ENCODE measurements at regions not wholly inside any gene's neighbourhood (a gene's known extent, or its start where the extent isn't known, plus 50 kb on each side); places are given as distances from the start of the nearest gene placed in this dataset.
A peak's percentile ranks its signal among the peaks of the same experiment; 100 is the strongest.
"Not testable (repeated sequence)": the region's sequence is repeated elsewhere in the genome, so short reads cannot be mapped to it uniquely, and the experiment has no call there.

- H3K4me3 ChIP-seq (ENCODE audit: low read length): no peak overlapping the region
- H3K36me3 ChIP-seq (ENCODE audit: insufficient read depth, low read length): no peaks in the 10 kb centered on the region
- H3K27me3 ChIP-seq (ENCODE audit: insufficient read depth, low read length, poor library complexity, severe bottlenecking): peaks cover 3% of the 10 kb centered on the region
- no peak overlapping the region for H3K4me3 Mint-ChIP-seq
- peaks cover 3 to 4% of the 10 kb centered on the region in 2 donors for H3K27me3 Mint-ChIP-seq
- H3K4me1 Mint-ChIP-seq: no peaks in the 10 kb centered on the region
- H3K36me3 Mint-ChIP-seq: peaks cover 0 to 2% (median 0%) of the 10 kb centered on the region in 3 donors
- no peaks in the 10 kb centered on the region for H3K4me1 ChIP-seq (ENCODE audit: insufficient read depth, low read length)
- CTCF ChIA-PET: no interaction called here
- POLR2A ChIA-PET: interaction anchor here (0.7 kb wide), 1 partner anchor 241 kb away, joined by 4 read pairs; no protein-coding TSS in a partner anchor
- peaks cover 0 to 3% (median 0%) of the 10 kb centered on the region in 5 donors for H3K9me3 Mint-ChIP-seq
- H3K9me3 ChIP-seq (ENCODE audit: low read length): no peaks in the 10 kb centered on the region
- DNase-seq: no peak
- H3K27ac Mint-ChIP-seq: no peak overlapping the region
- no peak overlapping the region for H3K27ac ChIP-seq (ENCODE audit: low read depth, low read length)
Measured at GRCh38 chr2:44060990-44061389, 65.2 kb upstream of the LRPPRC start.

DNA sequence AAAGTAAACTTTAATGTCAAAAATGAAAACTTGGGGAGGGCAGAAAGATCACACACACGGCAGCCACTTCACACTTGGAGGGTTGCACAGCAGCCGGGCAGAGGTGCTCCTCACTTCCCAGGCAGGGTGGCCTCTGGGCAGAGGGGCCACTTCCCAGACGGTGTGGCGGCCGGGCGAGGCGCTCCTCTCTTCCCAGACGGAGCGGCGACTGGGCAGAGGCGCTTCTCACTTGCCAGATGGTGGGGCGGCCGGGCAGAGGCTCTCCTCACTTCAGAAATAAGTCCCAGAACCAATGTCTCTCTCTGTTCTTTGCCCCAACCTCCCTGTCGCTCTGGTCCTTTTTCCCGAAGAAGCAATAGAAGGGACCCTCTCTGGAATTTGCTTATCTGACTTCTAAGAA, 65.7 kb upstream of the LRPPRC start:
- H3K4me3 ChIP-seq (ENCODE audit: low read length): no peak overlapping the region
- no peaks in the 10 kb centered on the region for H3K4me1 Mint-ChIP-seq
- no peaks in the 10 kb centered on the region for H3K9me3 ChIP-seq (ENCODE audit: low read length)
- no peaks in the 10 kb centered on the region for H3K36me3 ChIP-seq (ENCODE audit: insufficient read depth, low read length)
- ChIA-PET POLR2A (interaction anchor here (0.7 kb wide), 1 partner anchor 240 kb away, joined by 4 read pairs; no protein-coding TSS in a partner anchor), CTCF (no interaction called here)
- H3K27ac ChIP-seq (ENCODE audit: low read depth, low read length): no peak overlapping the region
- H3K4me3 Mint-ChIP-seq: no peak overlapping the region
- peaks cover 0 to 3% (median 0%) of the 10 kb centered on the region in 5 donors for H3K9me3 Mint-ChIP-seq
- H3K27ac Mint-ChIP-seq: no peak overlapping the region
- DNase-seq: no peak
- no peaks in the 10 kb centered on the region for H3K4me1 ChIP-seq (ENCODE audit: insufficient read depth, low read length)
- peaks cover 0 to 2% (median 0%) of the 10 kb centered on the region in 3 donors for H3K36me3 Mint-ChIP-seq
- H3K27me3 Mint-ChIP-seq: peaks cover 3 to 4% of the 10 kb centered on the region in 2 donors
- peaks cover 3% of the 10 kb centered on the region for H3K27me3 ChIP-seq (ENCODE audit: insufficient read depth, low read length, poor library complexity, severe bottlenecking)

DNA sequence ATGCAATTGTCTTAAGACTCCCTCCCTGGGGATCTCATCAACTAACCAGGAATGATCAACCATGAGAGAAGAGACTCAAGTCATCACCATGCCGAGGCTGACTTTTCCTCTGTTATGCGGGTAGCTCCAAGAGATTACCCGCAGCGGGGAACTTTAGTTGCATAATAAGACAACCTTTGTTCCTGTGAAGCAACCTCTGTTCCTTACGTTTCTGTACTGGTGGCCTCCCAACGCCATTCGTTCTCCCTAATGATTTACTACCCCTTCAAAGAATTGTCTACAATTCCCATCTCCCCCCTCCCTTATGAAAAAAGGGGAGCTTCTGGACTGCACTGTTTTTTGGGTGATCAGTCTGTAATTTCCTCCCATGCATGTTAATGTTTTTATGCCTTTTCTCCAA, 66.1 kb upstream of the LRPPRC start:
- Mint-ChIP-seq H3K4me3 (no peak overlapping the region), H3K4me1 (no peaks in the 10 kb centered on the region), H3K36me3 (peaks cover 0 to 2% (median 0%) of the 10 kb centered on the region in 3 donors), H3K27ac (no peak overlapping the region), H3K9me3 (peaks cover 0 to 3% (median 0%) of the 10 kb centered on the region in 5 donors), H3K27me3 (peaks cover 3 to 4% of the 10 kb centered on the region in 2 donors)
- H3K4me1 ChIP-seq (ENCODE audit: insufficient read depth, low read length): no peaks in the 10 kb centered on the region
- DNase-seq: no peak
- no peak overlapping the region for H3K27ac ChIP-seq (ENCODE audit: low read depth, low read length)
- ChIA-PET CTCF (no interaction called here), POLR2A (no interaction called here)
- H3K4me3 ChIP-seq (ENCODE audit: low read length): no peak overlapping the region
- H3K36me3 ChIP-seq (ENCODE audit: insufficient read depth, low read length): no peaks in the 10 kb centered on the region
- peaks cover 3% of the 10 kb centered on the region for H3K27me3 ChIP-seq (ENCODE audit: insufficient read depth, low read length, poor library complexity, severe bottlenecking)
- H3K9me3 ChIP-seq (ENCODE audit: low read length): no peaks in the 10 kb centered on the region

- Mint-ChIP-seq H3K36me3 (peaks cover 0 to 2% (median 0%) of the 10 kb centered on the region in 3 donors), H3K4me1 (no peaks in the 10 kb centered on the region), H3K27me3 (peaks cover 3 to 4% of the 10 kb centered on the region in 2 donors), H3K4me3 (no peak overlapping the region), H3K9me3 (peaks cover 0 to 3% (median 0%) of the 10 kb centered on the region in 5 donors), H3K27ac (peak overlapping the region in 1 of 8 donors; percentile 71)
- no peaks in the 10 kb centered on the region for H3K9me3 ChIP-seq (ENCODE audit: low read length)
- no peak for DNase-seq
- no peak overlapping the region for H3K27ac ChIP-seq (ENCODE audit: low read depth, low read length)
- no peaks in the 10 kb centered on the region for H3K4me1 ChIP-seq (ENCODE audit: insufficient read depth, low read length)
- ChIA-PET CTCF (no interaction called here), POLR2A (no interaction called here)
- peaks cover 3% of the 10 kb centered on the region for H3K27me3 ChIP-seq (ENCODE audit: insufficient read depth, low read length, poor library complexity, severe bottlenecking)
- H3K36me3 ChIP-seq (ENCODE audit: insufficient read depth, low read length): no peaks in the 10 kb centered on the region
- H3K4me3 ChIP-seq (ENCODE audit: low read length): no peak overlapping the region
Measured at GRCh38 chr2:44063033-44063432, 67.2 kb upstream of the LRPPRC start.

DNA sequence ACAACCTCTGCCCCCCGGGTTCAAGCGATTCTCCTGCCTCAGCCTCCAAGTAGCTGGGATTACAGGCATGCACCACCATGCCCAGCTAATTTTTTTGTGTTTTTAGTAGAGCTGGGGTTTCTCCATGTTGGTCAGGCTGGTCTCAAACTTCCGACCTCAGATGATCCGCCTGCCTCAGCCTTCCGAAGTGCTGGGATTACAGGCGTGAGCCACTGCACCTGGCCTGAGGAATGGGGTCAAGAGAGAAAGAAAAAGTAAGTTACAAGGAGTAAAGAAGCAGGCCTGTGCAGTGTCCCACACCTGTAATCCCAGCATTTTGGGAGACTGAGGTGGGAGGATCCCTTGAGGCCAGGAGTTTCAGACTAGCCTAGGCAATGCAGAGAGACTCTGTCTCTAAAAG, 68.5 kb upstream of the LRPPRC start:
- H3K9me3 ChIP-seq (ENCODE audit: low read length); H3K9me3 Mint-ChIP-seq; H3K27me3 ChIP-seq (ENCODE audit: insufficient read depth, low read length, poor library complexity, severe bottlenecking); H3K27ac ChIP-seq (ENCODE audit: low read depth, low read length); POLR2A ChIA-PET; H3K4me3 Mint-ChIP-seq; H3K27me3 Mint-ChIP-seq; H3K4me3 ChIP-seq (ENCODE audit: low read length); H3K36me3 ChIP-seq (ENCODE audit: insufficient read depth, low read length); H3K4me1 ChIP-seq (ENCODE audit: insufficient read depth, low read length); H3K4me1 Mint-ChIP-seq; H3K27ac Mint-ChIP-seq; H3K36me3 Mint-ChIP-seq; CTCF ChIA-PET; DNase-seq: not testable (repeated sequence)

DNA sequence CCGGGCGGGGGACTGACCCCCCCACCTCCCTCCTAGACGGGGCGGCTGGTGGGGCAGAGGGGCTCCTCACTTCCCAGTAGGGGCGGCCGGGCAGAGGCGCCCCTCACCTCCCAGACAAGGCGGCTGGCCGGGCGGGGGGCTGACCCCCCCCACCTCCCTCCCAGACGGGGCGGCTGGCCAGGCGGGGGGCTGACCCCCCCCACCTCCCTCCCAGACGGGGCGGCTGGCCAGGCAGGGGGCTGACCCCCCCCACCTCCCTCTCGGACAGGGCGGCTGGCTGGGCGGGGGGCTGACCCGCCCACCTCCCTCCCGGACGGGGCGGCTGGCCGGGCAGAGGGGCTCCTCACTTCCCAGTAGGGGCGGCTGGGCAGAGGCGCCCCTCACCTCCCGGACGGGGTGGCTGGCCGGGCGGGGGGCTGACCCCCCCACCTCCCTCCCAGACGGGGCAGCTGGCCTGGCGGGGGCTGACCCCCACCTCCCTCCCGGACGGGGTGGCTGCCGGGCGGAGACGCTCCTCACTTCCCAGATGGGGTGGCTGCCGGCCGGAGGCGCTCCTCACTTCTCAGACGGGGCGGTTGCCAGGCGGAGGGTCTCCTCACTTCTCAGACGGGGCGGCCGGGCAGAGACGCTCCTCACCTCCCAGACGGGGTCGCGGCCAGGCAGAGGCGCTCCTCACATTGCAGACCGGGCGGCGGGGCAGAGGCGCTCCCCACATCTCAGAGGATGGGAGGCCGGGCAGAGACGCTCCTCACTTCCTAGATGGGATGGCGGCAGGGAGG, 71.4 kb upstream of the LRPPRC start:
- H3K4me3 Mint-ChIP-seq; H3K9me3 ChIP-seq (ENCODE audit: low read length); H3K36me3 ChIP-seq (ENCODE audit: insufficient read depth, low read length); H3K36me3 Mint-ChIP-seq; H3K4me1 Mint-ChIP-seq; CTCF ChIA-PET; H3K27ac Mint-ChIP-seq; H3K27ac ChIP-seq (ENCODE audit: low read depth, low read length); H3K4me3 ChIP-seq (ENCODE audit: low read length); H3K9me3 Mint-ChIP-seq; H3K4me1 ChIP-seq (ENCODE audit: insufficient read depth, low read length); DNase-seq; POLR2A ChIA-PET; H3K27me3 ChIP-seq (ENCODE audit: insufficient read depth, low read length, poor library complexity, severe bottlenecking): not testable (repeated sequence)
- H3K27me3 Mint-ChIP-seq: peaks cover 4 to 12% of the 10 kb centered on the region in 2 donors

GRCh38 chr2:44067791-44068181, 72.0 kb upstream of the LRPPRC start:
- H3K27ac ChIP-seq (ENCODE audit: low read depth, low read length); H3K27ac Mint-ChIP-seq; H3K4me1 Mint-ChIP-seq; H3K4me3 Mint-ChIP-seq; POLR2A ChIA-PET; H3K4me3 ChIP-seq (ENCODE audit: low read length); H3K36me3 ChIP-seq (ENCODE audit: insufficient read depth, low read length); H3K9me3 Mint-ChIP-seq; H3K36me3 Mint-ChIP-seq; DNase-seq; H3K4me1 ChIP-seq (ENCODE audit: insufficient read depth, low read length); H3K9me3 ChIP-seq (ENCODE audit: low read length); H3K27me3 ChIP-seq (ENCODE audit: insufficient read depth, low read length, poor library complexity, severe bottlenecking); CTCF ChIA-PET: not testable (repeated sequence)
- peaks cover 5 to 15% of the 10 kb centered on the region in 2 donors for H3K27me3 Mint-ChIP-seq

DNA sequence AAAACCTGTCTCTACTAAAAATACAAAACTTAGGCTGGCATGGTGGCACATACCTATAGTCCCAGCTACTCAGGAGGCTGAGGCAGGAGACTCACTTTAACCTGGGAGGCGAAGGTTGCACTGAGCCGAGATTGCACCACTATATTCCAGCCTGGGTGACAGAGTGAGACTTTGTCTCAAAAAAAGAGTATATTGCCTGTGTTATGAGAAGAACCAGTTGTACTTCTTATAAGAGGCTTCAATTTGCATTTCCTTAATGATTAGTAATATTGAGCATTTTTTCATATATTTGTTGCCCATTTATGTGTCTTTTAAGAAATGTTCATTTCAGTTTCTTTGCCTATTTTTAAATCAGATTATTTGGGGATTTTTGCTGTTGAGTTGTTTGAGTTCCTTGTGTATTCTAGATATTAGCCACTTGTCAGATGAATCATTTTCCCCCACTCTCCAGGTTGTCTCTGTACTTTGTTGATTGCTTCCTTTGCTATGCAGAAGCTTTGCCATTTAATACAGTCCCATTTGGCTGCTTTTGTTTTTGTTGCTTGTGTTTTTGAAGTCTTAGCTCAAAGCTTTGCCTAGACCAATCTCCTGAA, 75.8 kb upstream of the LRPPRC start:
- H3K4me3 Mint-ChIP-seq: no peak overlapping the region
- Histone ChIP-seq H3K27me3 (ENCODE audit: insufficient read depth, low read length, poor library complexity, severe bottlenecking) (no peaks in the 10 kb centered on the region), H3K4me1 (ENCODE audit: insufficient read depth, low read length) (no peaks in the 10 kb centered on the region), H3K27ac (ENCODE audit: low read depth, low read length) (no peak overlapping the region), H3K9me3 (ENCODE audit: low read length) (no peaks in the 10 kb centered on the region), H3K36me3 (ENCODE audit: insufficient read depth, low read length) (no peaks in the 10 kb centered on the region), H3K4me3 (ENCODE audit: low read length) (no peak overlapping the region)
- no peak for DNase-seq
- H3K27me3 Mint-ChIP-seq: peaks cover 2 to 15% of the 10 kb centered on the region in 2 donors
- ChIA-PET CTCF (no interaction called here), POLR2A (no interaction called here)
- H3K27ac Mint-ChIP-seq: no peak overlapping the region
- H3K36me3 Mint-ChIP-seq: no peaks in the 10 kb centered on the region
- H3K9me3 Mint-ChIP-seq: peaks cover 0 to 5% (median 4%) of the 10 kb centered on the region in 5 donors
- H3K4me1 Mint-ChIP-seq: no peaks in the 10 kb centered on the region
